Uterus (tissue), 2 donors: ENCODE measurements at regions not wholly inside any gene's neighbourhood (a gene's known extent, or its start where the extent isn't known, plus 50 kb on each side); places are given as distances from the start of the nearest gene placed in this dataset.

Experiments
- CTCF ChIP-seq, 4 experiments: fragments of 200-600 bp in 2 of 4; fragments of 450-650 bp in 2 of 4; sonication (generic) in 2 of 4; IDR thresholded peaks; one replicate each; pipeline ENCODE4 v1.5.1; 2016 to 2019; ENCODE audit warnings: antibody characterized with exemption in 4 of 4, mild to moderate bottlenecking in 2 of 4, moderate library complexity in 1 of 4
- POLR2A ChIP-seq, 2 donors: fragments of 450-650 bp; IDR thresholded peaks; one replicate each; pipeline ENCODE4 v1.6.1; 2016; ENCODE audit warnings: antibody characterized with exemption in 2 of 2, mild to moderate bottlenecking in 1 of 2, moderate library complexity in 1 of 2

GRCh38 chr2:234885118-234885517 is 66.7 kb upstream of the SH3BP4 start:
- no peak for TF ChIP-seq CTCF (IDR thresholded peaks at IDR 0.05)
- no peak for TF ChIP-seq POLR2A (IDR thresholded peaks at IDR 0.05)
